IPS DF 19.7 (cell line): ENCODE measurements at regions not wholly inside any gene's neighbourhood (a gene's known extent, or its start where the extent isn't known, plus 50 kb on each side); places are given as distances from the start of the nearest gene placed in this dataset.

Source experiments
- DNase-seq: peaks from one replicate; pipeline ENCODE4 v3.0.0-alpha.2; 2013; ENCODE audit warnings: low read depth, low spot score

GRCh38 chr12:62098132-62098531 lies 162.1 kb upstream of the USP15 start:
- DNase-seq: no peak

- no peak for DNase-seq
Measured at GRCh38 chr12:62103748-62104147, 156.5 kb upstream of the USP15 start.

GRCh38 chr12:62106547-62107185 lies 153.5 kb upstream of the USP15 start:
- no peak for DNase-seq

GRCh38 chr12:62113366-62114011 lies 146.7 kb upstream of the USP15 start:
- DNase-seq: no peak

GRCh38 chr12:62116986-62117385 lies 143.2 kb upstream of the USP15 start:
- DNase-seq: no peak

- DNase-seq: no peak
Measured at GRCh38 chr12:62123721-62124203, 136.4 kb upstream of the USP15 start.

GRCh38 chr12:62127516-62127915 lies 132.7 kb upstream of the USP15 start:
- no peak for DNase-seq

GRCh38 chr12:62128175-62128975 lies 131.8 kb upstream of the USP15 start:
- DNase-seq: no peak

- no peak for DNase-seq
Measured at GRCh38 chr12:62129291-62129690, 130.9 kb upstream of the USP15 start.

- DNase-seq: no peak
Measured at GRCh38 chr12:62130402-62130801, 129.8 kb upstream of the USP15 start.

GRCh38 chr12:62130834-62131552 lies 129.2 kb upstream of the USP15 start:
- no peak for DNase-seq

- no peak for DNase-seq
Measured at GRCh38 chr12:62133440-62133839, 126.8 kb upstream of the USP15 start.

- DNase-seq: no peak
Measured at GRCh38 chr12:62135553-62136200, 124.5 kb upstream of the USP15 start.

GRCh38 chr12:62136496-62136895 lies 123.7 kb upstream of the USP15 start:
- no peak for DNase-seq

GRCh38 chr12:62138527-62138926 lies 121.7 kb upstream of the USP15 start:
- no peak for DNase-seq

GRCh38 chr12:62146318-62146717 lies 113.9 kb upstream of the USP15 start:
- DNase-seq: no peak

- no peak for DNase-seq
Measured at GRCh38 chr12:62158013-62158412, 102.2 kb upstream of the USP15 start.

GRCh38 chr12:62158461-62159360 lies 101.5 kb upstream of the USP15 start:
- DNase-seq: no peak

- no peak for DNase-seq
Measured at GRCh38 chr12:62162214-62162613, 98.0 kb upstream of the USP15 start.

GRCh38 chr12:62163368-62163767 lies 96.8 kb upstream of the USP15 start:
- DNase-seq: no peak
